ENCODE measurements at regions not wholly inside any gene's neighbourhood (a gene's known extent, or its start where the extent isn't known, plus 50 kb on each side); places are given as distances from the start of the nearest gene placed in this dataset.

- Histone ChIP-seq H3K4me1 (ENCODE audit: low read length) (peaks cover 32% of the 10 kb centered on the region), H3K36me3 (replicated peaks; ENCODE audit: insufficient read depth, low read length) (no peaks in the 10 kb centered on the region), H2AFZ (ENCODE audit: low read length) (peak overlapping the region; percentile 81), H3K9me2 (replicated peaks; ENCODE audit: insufficient read depth, low read length) (no peaks in the 10 kb centered on the region), H3K27ac (ENCODE audit: low read length) (peak overlapping the region; percentile 90), H4K20me1 (ENCODE audit: insufficient read depth, low read length) (no peaks in the 10 kb centered on the region), H3K9ac (ENCODE audit: low read length) (peak overlapping the region; percentile 70), H3K79me2 (ENCODE audit: low read length) (no peaks in the 10 kb centered on the region), H3K4me3 (ENCODE audit: low read length) (peak overlapping the region; percentile 26), H3K27me3 (replicated peaks; ENCODE audit: insufficient read depth, low read length) (no peaks in the 10 kb centered on the region), H3K9me3 (replicated peaks; ENCODE audit: insufficient read depth, low read length) (no peaks in the 10 kb centered on the region), H3K4me2 (ENCODE audit: low read depth, low read length) (peak overlapping the region; percentile 98), H3F3A (ENCODE audit: insufficient read depth, low read length) (peaks cover 11% of the 10 kb centered on the region)
- TF ChIP-seq EZH2 (optimal IDR thresholded peaks at IDR 0.05; ENCODE audit: low read depth, low read length), result no peak
- no peak for TF ChIP-seq EZH2phosphoT487 (IDR thresholded peaks at IDR 0.05; ENCODE audit: low read length)
- TF ChIP-seq, protein P1, sequence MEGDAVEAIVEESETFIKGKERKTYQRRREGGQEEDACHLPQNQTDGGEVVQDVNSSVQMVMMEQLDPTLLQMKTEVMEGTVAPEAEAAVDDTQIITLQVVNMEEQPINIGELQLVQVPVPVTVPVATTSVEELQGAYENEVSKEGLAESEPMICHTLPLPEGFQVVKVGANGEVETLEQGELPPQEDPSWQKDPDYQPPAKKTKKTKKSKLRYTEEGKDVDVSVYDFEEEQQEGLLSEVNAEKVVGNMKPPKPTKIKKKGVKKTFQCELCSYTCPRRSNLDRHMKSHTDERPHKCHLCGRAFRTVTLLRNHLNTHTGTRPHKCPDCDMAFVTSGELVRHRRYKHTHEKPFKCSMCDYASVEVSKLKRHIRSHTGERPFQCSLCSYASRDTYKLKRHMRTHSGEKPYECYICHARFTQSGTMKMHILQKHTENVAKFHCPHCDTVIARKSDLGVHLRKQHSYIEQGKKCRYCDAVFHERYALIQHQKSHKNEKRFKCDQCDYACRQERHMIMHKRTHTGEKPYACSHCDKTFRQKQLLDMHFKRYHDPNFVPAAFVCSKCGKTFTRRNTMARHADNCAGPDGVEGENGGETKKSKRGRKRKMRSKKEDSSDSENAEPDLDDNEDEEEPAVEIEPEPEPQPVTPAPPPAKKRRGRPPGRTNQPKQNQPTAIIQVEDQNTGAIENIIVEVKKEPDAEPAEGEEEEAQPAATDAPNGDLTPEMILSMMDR (IDR thresholded peaks at IDR 0.05; ENCODE audit: low read length), result peak; percentile 32
- DNase-seq, result peak; percentile 69
Observed at GRCh38 chr5:173790177-173790719, 97.9 kb upstream of the CPEB4 start.

DNA sequence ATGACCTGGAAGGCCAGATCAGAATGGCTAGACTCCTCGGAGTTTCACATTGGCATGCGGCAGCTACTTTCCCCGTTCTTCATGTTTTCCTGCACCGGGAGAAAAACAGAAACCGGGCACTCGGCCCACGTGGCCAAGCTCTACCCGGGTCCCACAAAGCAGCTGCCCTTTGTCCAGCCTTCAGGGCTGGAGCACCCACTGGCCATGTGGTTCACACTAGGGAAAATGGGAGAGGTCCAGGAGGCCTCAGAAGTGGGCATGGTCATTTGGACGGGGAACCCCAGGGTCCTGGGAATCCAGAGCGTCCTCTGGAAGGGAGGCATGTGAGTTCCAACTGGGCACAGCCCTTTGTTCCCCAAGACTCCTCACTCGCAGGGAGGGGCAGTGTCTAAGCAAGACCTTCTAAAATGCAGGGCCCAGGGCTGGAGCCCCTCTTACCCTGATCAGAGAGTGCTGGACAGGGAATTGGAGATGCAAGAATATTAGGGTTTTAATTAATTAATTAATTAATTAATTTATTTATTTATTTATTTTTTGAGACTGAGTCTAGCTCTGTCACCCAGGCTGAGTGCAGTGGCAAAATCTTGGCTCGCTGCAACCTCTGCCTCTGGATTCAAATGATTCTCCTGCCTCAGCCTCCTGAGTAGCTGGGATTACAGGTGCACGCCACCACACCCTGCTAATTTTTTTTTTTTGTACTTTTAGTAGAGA lies 97.2 kb upstream of the CPEB4 start:
- Histone ChIP-seq H4K20me1 (ENCODE audit: insufficient read depth, low read length) (no peaks in the 10 kb centered on the region), H3K36me3 (replicated peaks; ENCODE audit: insufficient read depth, low read length) (no peaks in the 10 kb centered on the region), H3K4me2 (ENCODE audit: low read depth, low read length) (peak overlapping the region; percentile 98), H3K27ac (ENCODE audit: low read length) (peak overlapping the region; percentile 90), H3K9ac (ENCODE audit: low read length) (peak overlapping the region; percentile 70), H3K9me2 (replicated peaks; ENCODE audit: insufficient read depth, low read length) (no peaks in the 10 kb centered on the region), H3K4me1 (ENCODE audit: low read length) (peaks cover 27% of the 10 kb centered on the region), H3K4me3 (ENCODE audit: low read length) (peak overlapping the region; percentile 26), H3K9me3 (replicated peaks; ENCODE audit: insufficient read depth, low read length) (no peaks in the 10 kb centered on the region), H3F3A (ENCODE audit: insufficient read depth, low read length) (peaks cover 11% of the 10 kb centered on the region), H2AFZ (ENCODE audit: low read length) (peak overlapping the region; percentile 81), H3K79me2 (ENCODE audit: low read length) (no peaks in the 10 kb centered on the region), H3K27me3 (replicated peaks; ENCODE audit: insufficient read depth, low read length) (no peaks in the 10 kb centered on the region)
- DNase-seq, result no peak
- no peak for TF ChIP-seq EZH2 (optimal IDR thresholded peaks at IDR 0.05; ENCODE audit: low read depth, low read length)
- no peak for TF ChIP-seq EZH2phosphoT487 (IDR thresholded peaks at IDR 0.05; ENCODE audit: low read length)
- TF ChIP-seq, protein P1 (IDR thresholded peaks at IDR 0.05; ENCODE audit: low read length), result no peak

DNA sequence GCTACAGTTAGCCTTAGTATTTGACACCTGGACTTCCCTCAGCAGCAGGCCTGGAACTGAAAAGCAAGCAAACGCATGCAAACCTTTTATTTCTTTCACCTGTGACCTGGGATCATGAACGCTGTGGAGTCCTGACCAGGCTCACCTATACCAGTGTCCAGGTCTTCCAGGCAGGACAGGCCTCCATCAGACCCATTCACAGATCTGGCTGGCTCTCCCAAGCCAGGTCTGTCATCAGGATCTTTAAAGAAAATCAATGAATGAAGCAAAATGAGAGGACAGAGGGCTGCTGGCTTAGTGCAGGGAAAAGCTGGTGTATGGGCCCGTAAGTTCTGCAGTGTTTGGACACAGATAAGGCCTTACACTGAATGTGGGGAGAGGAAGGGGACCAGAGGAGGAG lies 96.3 kb upstream of the CPEB4 start:
- Histone ChIP-seq H3K4me1 (ENCODE audit: low read length) (peaks cover 27% of the 10 kb centered on the region), H3K9ac (ENCODE audit: low read length) (no peak overlapping the region), H3K79me2 (ENCODE audit: low read length) (no peaks in the 10 kb centered on the region), H3K9me2 (replicated peaks; ENCODE audit: insufficient read depth, low read length) (no peaks in the 10 kb centered on the region), H3K27ac (ENCODE audit: low read length) (no peak overlapping the region), H3F3A (ENCODE audit: insufficient read depth, low read length) (peaks cover 11% of the 10 kb centered on the region), H3K9me3 (replicated peaks; ENCODE audit: insufficient read depth, low read length) (no peaks in the 10 kb centered on the region), H3K36me3 (replicated peaks; ENCODE audit: insufficient read depth, low read length) (no peaks in the 10 kb centered on the region), H3K27me3 (replicated peaks; ENCODE audit: insufficient read depth, low read length) (no peaks in the 10 kb centered on the region), H3K4me3 (ENCODE audit: low read length) (no peak overlapping the region), H2AFZ (ENCODE audit: low read length) (no peak overlapping the region), H4K20me1 (ENCODE audit: insufficient read depth, low read length) (no peaks in the 10 kb centered on the region), H3K4me2 (ENCODE audit: low read depth, low read length) (no peak overlapping the region)
- TF ChIP-seq, protein P1 (IDR thresholded peaks at IDR 0.05; ENCODE audit: low read length), result no peak
- TF ChIP-seq EZH2phosphoT487 (IDR thresholded peaks at IDR 0.05; ENCODE audit: low read length) (no peak), EZH2 (optimal IDR thresholded peaks at IDR 0.05; ENCODE audit: low read depth, low read length) (no peak)
- DNase-seq, result no peak
